ENCODE measurements at regions not wholly inside any gene's neighbourhood (a gene's known extent, or its start where the extent isn't known, plus 50 kb on each side); places are given as distances from the start of the nearest gene placed in this dataset.

GRCh38 chr6:142624978-142625715 is 319.8 kb downstream of the HIVEP2 start:
- H3K4me3 ChIP-seq (ENCODE audit: control insufficient read depth, low read depth, low read length) = no peak overlapping the region
- TF ChIP-seq CTCF (IDR thresholded peaks at IDR 0.05; ENCODE audit: control insufficient read depth, insufficient read depth, low read depth, low read length, missing control alignments) = no peak
- DNase-seq (ENCODE audit: low read depth) = no peak

- no peak for DNase-seq (ENCODE audit: low read depth)
- H3K4me3 ChIP-seq (ENCODE audit: control insufficient read depth, low read depth, low read length) = no peak overlapping the region
- TF ChIP-seq CTCF (IDR thresholded peaks at IDR 0.05; ENCODE audit: control insufficient read depth, insufficient read depth, low read depth, low read length, missing control alignments) = no peak
Measured at GRCh38 chr6:142627474-142627873, 317.5 kb downstream of the HIVEP2 start.

GRCh38 chr6:142631517-142632385 is 313.2 kb downstream of the HIVEP2 start:
- H3K4me3 ChIP-seq (ENCODE audit: control insufficient read depth, low read depth, low read length) = no peak overlapping the region
- no peak for DNase-seq (ENCODE audit: low read depth)
- no peak for TF ChIP-seq CTCF (IDR thresholded peaks at IDR 0.05; ENCODE audit: control insufficient read depth, insufficient read depth, low read depth, low read length, missing control alignments)

GRCh38 chr6:142633317-142633716 is 311.7 kb downstream of the HIVEP2 start:
- TF ChIP-seq CTCF (IDR thresholded peaks at IDR 0.05; ENCODE audit: control insufficient read depth, insufficient read depth, low read depth, low read length, missing control alignments) = no peak
- DNase-seq (ENCODE audit: low read depth) = no peak
- no peak overlapping the region for H3K4me3 ChIP-seq (ENCODE audit: control insufficient read depth, low read depth, low read length)

GRCh38 chr6:142635130-142635529 is 309.8 kb downstream of the HIVEP2 start:
- no peak for TF ChIP-seq CTCF (IDR thresholded peaks at IDR 0.05; ENCODE audit: control insufficient read depth, insufficient read depth, low read depth, low read length, missing control alignments)
- H3K4me3 ChIP-seq (ENCODE audit: control insufficient read depth, low read depth, low read length) = no peak overlapping the region
- no peak for DNase-seq (ENCODE audit: low read depth)

- no peak for DNase-seq (ENCODE audit: low read depth)
- H3K4me3 ChIP-seq (ENCODE audit: control insufficient read depth, low read depth, low read length) = no peak overlapping the region
- TF ChIP-seq CTCF (IDR thresholded peaks at IDR 0.05; ENCODE audit: control insufficient read depth, insufficient read depth, low read depth, low read length, missing control alignments) = no peak
Measured at GRCh38 chr6:142637624-142638351, 307.2 kb downstream of the HIVEP2 start.

Data from AG09309 (cell line).